GM19372 (cell line): ENCODE measurements at regions not wholly inside any gene's neighbourhood (a gene's known extent, or its start where the extent isn't known, plus 50 kb on each side); places are given as distances from the start of the nearest gene placed in this dataset.
"Not testable (repeated sequence)": the region's sequence is repeated elsewhere in the genome, so short reads cannot be mapped to it uniquely, and the experiment has no call there.

Experiments
- ATAC-seq: cut with Tn5 transposase; IDR thresholded peaks from one replicate; pipeline ENCODE4 v1.9.1; 2021; ENCODE audit warnings: mild to moderate bottlenecking, low read depth, moderate library complexity; ENCODE audit not compliant: unreplicated experiment

DNA sequence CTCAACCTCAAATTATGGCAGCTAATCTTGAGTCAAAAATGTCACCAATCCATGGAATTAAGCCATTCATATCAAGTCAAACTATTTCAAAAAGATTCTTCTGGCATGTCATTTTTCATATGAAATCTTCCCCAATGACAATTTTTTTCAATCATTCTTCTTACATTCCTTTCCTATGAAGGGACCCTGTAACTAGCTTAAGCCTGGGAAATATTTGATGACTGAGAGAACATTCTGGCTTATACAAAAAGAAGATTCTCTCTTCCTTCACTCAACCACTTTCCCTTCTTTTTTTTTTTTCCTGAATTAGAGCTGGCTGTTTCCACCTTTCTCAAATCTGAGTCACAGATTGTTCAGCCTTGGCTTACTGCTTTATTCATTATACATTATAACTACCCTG is 903.7 kb downstream of the FAM181B start:
- ATAC-seq, result no peak

DNA sequence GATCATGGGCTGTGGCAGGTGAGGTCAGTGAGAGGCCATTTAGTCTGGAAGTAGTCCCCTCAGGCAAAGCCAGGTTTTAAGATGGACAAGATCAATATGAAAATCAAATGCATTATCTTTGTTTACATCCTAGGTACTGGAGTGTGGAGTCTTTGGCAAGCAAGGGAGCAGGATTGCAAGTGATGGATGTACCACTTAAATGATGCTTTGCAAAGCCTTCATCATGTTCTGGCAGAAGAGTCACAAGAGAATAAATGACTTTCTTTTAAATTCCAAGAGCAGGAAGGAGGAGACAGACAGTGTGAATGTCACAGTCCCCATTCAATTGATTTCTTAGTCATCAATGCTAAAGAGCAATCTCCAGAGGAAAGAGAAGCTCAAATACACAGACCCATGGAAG is 908.3 kb downstream of the FAM181B start:
- ATAC-seq, result no peak

DNA sequence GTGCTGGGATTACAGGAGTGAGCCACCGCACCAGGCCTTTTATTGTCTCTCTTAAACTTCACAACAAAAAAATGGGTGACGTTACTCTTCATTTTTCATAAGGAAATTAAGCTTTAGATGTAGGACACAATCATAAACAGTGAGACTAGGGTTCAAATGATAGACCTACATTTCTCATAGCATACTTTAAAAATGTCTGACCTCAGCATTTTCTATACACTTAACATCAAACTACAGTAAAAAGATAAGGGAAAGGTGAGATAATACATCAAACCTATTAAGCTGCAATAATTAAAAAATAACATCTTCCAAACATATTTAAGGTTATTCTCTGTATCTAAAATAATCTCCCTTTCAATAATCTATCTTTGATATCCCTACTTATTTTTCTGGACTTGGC is 914.2 kb downstream of the FAM181B start:
- ATAC-seq, result no peak

DNA sequence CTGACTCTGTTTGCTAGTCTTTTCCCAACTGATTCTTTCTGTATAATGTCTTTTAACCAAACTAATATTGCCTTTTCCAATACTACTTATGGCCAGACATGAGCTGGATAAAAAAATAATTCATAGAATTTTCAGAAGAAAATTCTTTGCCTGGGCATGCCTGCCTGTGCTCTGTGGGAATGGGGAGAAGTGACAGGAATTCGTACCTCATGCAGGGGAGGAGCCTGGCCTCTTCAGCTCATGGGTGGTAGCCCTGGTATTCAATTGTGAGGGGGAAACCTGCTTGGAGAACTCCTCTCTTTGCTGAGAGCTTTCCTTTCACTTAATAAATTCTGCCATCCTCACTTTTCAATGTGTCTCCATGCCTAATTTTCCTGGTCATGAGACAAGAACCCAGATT is 928.8 kb downstream of the FAM181B start:
- no peak for ATAC-seq

DNA sequence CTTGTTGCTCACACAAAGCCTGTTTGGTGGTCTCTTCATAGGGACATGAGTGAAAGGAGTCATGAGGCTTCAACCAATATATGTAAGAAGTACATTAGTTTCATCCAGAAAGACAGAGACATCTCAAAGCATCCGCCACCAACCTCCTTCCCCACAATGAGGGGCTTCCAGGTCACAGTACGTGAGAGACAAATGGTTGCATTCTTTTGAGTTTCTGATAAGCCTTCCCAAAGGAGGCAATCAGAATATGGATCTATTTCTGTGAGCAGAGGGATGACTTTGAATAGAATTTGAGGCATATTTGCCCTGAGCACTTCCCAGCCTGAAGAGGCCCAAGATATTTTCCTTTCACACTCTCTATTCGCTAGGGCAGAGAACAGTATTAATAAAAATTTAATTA is 931.1 kb downstream of the FAM181B start:
- no peak for ATAC-seq

DNA sequence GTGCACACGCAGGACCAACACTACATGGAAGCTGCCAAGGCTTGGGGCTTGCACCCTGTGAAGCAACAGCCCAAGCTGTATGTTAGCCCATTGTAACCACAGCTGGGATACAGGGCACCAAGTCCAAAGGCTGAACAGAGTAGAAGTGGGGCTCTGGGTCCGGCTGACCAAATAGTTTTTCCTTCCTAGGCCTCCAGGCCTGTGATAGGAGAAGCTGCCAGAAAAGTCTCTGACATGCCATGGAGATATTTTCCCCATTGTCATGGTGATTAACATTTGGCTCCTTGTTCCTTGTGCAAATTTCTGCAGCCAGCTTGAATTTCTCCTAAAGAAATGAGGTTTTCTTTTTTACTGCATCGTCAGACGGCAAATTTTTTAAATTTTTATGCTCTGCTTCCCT is 941.2 kb downstream of the FAM181B start:
- ATAC-seq, result no peak

DNA sequence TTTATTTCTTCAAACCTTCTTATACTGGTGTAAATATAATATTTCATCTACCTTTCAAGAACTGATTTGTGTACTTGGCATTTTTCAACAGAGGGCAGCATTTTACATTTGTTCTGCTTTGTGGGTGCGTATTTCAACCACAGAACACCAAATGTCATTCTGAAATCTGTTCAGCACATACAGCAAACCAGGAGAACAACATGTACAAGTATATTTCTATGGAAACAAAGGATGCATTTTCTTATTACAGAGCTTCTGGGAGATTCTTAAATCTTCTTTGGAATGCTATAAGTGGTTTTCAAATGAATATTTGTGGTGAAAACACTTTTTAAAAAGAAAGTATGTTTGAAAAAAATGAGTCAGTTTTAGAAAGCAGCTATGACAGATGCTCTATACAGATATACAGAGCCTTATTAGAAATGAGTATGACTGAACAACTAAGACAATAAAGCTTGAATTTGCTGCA is 946.0 kb downstream of the FAM181B start:
- no peak for ATAC-seq

DNA sequence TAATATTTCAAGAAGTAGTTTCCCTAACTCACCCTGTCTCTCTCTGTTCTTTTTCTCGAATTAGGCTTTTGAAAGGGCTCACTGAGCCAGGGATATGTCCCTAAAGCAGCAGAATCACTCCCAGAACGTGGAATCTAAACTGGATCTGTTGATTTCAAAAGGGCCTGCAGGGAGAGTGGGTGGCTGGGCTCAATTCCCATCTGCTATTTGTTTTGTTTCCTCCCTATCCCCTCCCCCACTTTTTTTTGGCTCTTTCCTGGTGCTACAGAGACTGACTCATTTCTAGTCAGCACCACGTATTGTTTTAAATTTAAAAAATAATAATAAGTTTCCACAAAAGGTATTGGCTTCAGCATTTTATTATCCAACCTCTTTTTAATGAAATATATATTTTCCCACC is 961.5 kb downstream of the FAM181B start:
- ATAC-seq, result no peak

DNA sequence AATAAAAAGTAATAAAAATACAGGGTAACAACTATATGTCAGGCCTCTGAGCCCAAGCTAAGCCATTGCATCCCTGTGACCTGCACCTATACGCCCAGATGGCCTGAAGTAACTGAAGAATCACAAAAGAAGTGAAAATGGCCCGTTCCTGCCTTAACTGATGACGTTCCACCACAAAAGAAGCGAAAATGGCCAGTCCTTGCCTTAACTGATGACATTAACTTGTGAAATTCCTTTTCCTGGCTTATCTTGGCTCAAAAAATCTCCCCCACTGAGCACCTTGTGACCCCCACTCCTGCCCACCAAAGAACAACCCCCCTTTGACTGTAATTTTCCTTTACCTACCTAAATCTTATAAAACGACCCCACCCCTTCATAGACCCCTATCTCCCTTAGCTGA is 963.8 kb downstream of the FAM181B start:
- not testable (repeated sequence) for ATAC-seq

DNA sequence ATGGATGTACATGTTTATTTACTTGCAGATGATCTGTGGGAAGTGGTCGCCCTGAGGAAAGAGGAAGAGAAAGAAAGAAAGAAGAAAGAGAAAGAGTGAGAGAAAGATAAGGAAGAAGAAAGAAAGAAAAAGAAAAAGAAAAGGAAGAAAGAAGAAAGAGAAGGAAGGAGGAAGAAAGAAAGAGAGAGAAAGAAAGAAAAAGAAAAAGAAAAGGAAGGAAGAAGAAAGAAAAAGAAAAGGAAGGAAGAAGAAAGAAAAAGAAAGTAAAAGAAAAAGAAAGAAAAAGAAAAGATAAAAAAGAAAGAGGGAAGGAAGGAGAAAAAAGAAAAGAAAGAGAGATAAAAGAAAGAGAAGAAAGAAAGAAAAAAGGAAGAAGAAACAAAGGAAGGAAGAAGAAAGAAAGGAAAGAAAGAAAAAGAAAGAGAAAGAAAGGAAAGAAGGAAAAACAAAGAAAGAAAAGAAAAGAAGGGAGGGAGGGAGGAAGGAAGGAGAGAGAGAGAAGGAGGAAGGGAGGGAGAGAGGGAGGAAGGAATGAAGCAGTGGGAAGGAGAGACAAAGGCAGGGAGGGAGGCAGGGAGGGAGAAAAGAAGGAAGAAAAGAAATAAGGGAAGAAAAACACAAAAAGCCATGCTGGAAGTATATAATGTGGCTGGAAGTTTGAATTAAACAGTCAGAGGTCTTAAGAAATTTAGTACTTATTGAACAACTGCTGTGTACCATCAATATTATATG is 976.6 kb downstream of the FAM181B start:
- ATAC-seq, result no peak

DNA sequence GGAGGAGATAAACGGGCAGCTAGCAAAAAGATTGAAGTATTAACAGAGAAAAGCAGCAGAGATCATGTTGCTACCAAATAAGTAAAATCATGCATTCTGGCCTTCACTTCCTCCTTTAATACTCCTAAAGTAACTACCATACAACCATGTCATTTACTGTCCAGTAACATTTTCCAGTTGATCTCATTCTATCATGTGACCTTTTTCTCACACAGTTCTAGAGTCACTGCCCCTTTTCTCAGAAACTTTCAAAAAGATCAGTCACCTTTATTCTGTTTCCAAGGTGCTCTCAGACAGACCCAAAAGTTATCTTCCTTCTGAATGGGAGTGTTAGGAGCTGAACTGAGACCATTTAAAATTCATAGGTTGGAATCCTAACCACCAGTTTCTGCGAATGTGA is 984.4 kb downstream of the FAM181B start:
- ATAC-seq, result no peak

DNA sequence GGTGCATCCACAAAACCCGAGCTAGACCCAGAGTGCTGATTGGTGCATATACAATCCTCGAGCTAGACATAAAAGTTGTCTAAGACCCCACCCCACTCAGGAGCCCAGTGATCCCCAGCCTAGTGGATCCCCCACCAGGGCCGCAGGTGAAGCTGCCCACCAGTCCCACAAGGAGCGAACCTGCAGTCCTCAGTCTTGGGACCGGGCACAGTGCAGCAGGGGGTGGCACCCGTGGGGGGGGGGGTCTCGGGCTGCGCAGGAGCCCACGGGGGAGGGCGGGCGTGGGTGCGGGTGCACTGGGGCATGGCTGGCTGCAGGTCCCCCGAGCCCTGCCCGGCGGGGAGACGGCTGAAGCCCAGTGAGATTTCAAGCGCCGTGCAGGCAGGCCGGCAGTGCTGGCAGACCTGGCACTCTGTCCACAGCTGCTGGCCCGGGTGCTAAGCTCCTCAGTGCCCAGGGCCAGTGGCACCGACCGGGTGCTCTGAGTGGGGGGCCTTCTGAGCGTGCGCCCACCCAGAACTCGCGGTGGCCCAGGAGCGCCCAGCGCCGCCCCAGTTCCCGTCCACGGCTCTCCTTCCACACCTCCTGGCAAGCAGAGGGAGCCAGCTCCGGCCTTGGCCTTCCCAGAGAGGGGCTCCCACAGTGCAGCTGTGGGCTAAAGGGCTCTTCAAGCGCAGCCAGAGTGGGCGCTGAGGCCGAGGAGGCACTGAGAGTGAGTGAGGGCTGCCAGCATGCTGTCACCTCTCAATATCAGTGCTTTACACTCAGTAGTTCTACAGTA is 989.1 kb downstream of the FAM181B start:
- no peak for ATAC-seq

DNA sequence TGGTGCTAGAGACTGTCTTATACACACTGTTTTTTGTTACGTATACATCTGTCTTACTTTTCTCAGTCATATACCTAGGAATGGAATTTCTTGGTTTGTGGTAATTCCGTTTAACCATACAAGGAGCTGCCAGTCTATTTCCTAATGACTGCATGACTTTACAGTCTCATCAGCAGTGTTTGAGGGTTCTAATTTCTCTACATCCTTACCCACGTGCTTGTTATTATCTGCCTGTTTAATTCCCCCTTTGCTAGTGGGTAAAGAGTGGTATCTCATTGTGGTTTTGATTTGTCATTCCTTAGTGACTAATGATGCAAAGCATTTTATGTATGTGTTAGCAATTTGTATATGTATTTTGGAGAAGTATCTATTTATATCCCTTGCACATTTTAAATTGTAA is 1008.0 kb downstream of the FAM181B start:
- ATAC-seq, result no peak

DNA sequence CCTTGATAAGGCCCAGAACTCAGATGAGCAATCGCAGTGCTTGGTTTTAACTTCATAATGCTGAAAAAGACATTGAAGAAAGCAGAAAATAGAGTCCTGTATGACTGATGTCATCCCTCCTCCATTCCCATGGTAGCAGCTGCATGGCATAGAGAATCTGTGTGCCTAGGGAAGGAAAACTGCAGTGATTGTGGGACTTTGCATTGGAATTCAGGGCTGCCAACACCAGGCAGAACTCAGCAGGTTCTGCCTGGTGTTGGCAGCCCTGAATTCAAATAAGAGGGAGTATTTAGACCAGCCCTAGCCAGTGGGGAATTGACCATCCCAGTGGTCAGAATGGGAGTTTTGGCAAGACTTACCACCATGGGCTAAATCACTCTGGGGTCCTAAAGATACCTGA is 1016.0 kb downstream of the FAM181B start:
- no peak for ATAC-seq

DNA sequence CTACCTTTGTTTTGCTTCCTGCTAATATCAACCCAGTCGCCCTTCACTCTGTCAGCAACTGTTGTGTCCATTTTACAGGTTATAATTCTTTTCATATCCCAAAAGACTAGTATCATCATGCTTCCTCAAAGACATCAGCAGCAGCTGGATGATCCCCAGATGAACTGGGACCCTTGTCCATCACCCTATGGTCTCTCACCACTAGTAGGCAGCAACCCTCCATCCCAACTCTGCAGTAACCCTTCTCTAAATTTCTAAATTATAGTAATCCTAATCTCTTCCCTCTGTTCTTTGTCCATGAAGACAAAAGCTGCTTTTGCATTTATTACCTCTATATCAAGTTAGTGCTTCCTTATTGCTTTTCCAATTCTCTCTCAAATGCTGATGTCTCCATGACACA is 1025.8 kb downstream of the FAM181B start:
- no peak for ATAC-seq

DNA sequence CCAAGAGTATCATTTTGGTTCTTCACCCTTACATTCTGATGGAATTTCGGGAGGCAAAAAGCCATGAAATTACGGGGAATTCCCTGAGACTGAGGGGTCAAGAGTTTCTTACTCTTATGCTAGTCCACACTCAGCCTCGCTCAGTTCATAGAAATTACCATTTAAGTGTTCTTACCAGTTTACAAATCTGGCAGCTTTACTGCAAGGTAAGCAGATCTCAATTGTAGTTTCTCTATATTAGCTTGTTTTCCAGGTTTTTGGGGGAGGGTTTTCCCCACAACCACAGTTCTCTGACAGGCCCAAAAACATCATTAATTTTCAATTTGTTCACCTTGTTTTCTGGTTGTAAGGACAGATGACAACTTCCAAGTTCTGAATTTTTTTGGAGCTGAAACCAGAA is 1028.4 kb downstream of the FAM181B start:
- ATAC-seq, result no peak

DNA sequence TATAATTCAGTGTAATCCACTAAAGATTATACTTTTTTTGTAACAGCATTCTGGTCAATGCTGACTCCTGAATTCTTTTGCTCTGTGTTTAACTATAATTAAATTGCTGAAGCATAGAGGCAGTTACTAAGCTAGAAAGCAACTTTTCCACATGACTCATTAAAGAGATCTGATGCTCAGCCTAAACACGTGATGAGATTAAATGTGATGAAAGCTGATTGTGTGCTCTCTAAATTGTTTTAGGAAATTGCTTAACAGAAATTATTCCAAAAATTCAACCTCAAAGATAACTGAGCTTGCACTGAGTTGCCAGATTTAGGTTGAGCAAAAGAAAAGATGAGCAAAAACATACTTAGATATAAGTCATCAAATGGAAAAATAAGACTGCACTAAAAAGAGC is 1033.6 kb downstream of the FAM181B start:
- ATAC-seq, result no peak

DNA sequence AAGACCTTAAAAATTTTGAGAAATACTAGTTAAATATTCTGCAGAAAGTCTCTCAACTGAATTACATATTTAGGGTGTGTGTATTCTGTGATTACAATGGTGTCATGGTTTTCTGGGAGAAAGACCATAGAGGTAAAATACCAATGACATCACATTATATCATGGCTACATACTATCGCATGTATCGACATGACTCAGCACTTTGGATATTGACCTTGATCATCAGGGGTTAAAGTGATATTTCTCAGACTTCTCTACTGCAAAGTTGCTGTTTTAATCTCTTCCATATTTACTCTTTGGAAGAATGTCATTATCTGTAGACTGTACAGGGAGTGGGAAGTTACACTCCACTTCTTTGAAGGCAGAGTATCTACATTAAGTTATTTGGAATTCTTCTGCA is 1046.6 kb downstream of the FAM181B start:
- ATAC-seq, result no peak

DNA sequence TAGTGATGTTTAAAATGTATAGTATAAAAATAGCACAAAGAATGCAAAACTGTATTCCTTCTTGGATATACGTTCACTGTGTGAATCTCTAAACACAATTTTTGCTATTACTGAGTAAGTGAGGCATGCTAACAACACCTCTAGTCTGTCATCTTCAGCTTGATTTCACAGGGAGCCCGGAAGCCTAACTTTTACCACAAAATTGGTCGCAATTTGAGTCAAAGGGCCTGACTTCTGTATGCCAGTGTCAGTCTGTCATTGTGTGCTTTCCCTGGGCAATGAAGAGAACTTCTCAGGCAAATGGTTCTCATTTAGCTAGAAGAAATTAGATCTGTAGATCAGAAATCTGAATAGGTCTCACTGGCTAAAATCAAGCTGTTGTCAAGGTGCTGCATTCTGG is 1059.5 kb downstream of the FAM181B start:
- ATAC-seq, result no peak

DNA sequence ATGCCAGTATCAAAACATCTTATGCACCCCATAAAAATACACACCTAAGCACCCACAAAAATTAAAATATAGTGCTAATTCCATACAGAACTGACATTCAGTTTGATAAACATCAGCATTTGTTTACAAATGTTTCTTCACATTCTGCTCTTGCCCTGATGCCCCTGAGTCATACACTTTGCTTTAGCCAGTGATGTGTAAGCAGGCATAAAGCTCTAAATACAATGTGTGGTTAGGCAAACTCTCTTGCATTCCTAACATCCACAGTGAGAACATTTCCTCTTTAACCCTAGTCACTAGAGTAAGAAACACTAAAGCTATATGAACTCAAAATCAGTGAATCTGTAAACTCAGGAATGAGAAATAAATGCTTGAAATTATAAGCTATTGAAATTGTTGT is 1060.7 kb downstream of the FAM181B start:
- ATAC-seq, result no peak

DNA sequence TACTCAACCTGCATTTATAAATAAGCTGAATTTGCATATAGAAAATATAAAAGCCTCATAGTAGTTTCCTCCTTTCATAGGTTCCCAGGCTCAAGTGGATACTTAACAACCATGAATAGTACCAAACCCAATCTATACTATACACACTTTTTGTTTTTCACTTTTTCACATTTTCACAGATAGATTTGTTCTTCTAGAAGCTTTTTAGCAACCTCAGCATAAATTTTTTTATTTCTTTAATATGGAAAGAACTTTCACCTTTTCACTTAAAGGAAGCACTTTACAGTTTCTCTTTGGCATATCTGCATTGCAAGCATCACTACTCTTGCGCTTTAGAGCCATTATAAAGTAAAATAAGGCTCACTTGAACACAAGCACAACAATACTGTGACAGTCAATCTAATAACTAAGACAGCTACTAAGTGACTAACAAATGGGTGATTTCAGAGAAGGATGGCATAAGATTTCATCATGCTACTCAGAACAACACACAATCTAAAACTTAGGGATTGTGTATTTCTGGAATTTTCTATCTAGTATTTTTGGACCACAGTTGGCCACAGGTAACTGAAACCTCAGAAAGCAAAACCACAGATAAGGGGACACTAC is 1063.6 kb downstream of the FAM181B start:
- ATAC-seq, result no peak

DNA sequence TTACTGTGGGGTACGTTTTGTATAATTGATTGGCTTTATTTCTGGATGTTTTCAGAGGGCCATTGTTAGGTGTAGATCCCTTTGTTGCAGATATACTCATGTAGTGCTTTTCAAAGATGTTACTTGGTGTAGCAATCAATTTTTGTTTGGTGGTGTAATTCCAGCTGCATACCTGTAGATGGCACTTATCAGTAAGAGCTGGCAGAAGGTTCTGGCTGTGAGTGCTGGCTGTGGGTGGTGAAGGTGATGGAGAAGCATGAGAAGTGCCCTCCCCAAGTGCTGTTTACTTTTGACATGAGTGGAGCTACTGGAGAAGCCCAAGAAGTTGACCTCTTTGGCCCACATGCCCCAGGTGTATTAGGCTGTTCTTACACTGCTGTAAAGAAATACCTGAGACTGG is 1074.9 kb downstream of the FAM181B start:
- ATAC-seq, result peak; percentile 92
